Small intestine (tissue), 7 donors: ENCODE measurements at regions not wholly inside any gene's neighbourhood (a gene's known extent, or its start where the extent isn't known, plus 50 kb on each side); places are given as distances from the start of the nearest gene placed in this dataset.

Source experiments
- DNase-seq, 2 donors: peaks; one replicate each; pipeline versions ENCODE4 v3.0.0 to v3.0.0-alpha.2; 2013
- FAIRE-seq: peaks from 2 replicates; lab custom pipeline; 2012; peaks lifted over from hg19 to GRCh38; lab: Jason Lieb, UNC
- H3K27ac ChIP-seq, 3 donors: one replicate each; pipeline ENCODE4 v1.5.1; 2013; ENCODE audit warnings: low read length in 2 of 3, mild to moderate bottlenecking in 2 of 3, control low read depth in 1 of 3, inconsistent platforms in 1 of 3, low read depth in 1 of 3, moderate library complexity in 1 of 3
- H3K27me3 ChIP-seq, 3 donors: one replicate each; pipeline ENCODE4 v1.6.1; 2013; ENCODE audit warnings: low read length in 3 of 3, inconsistent platforms in 1 of 3; ENCODE audit not compliant: control insufficient read depth in 3 of 3, insufficient read depth in 3 of 3
- H3K36me3 ChIP-seq, 3 donors: one replicate each; pipeline ENCODE4 v1.6.1; 2013; ENCODE audit warnings: low read length in 3 of 3, inconsistent platforms in 1 of 3, low read depth in 1 of 3, mild to moderate bottlenecking in 1 of 3, moderate library complexity in 1 of 3; ENCODE audit not compliant: control insufficient read depth in 3 of 3, insufficient read depth in 2 of 3
- H3K4me1 ChIP-seq, 3 donors: one replicate each; pipeline ENCODE4 v1.6.1; 2013; ENCODE audit warnings: low read length in 2 of 3, inconsistent platforms in 1 of 3, low read depth in 1 of 3, mild to moderate bottlenecking in 1 of 3, moderate library complexity in 1 of 3; ENCODE audit not compliant: control insufficient read depth in 3 of 3, insufficient read depth in 2 of 3
- H3K4me3 ChIP-seq, 3 donors: one replicate each; pipeline ENCODE4 v1.5.1; 2013; ENCODE audit warnings: low read length in 3 of 3, control low read depth in 1 of 3, inconsistent platforms in 1 of 3, low read depth in 1 of 3, mild to moderate bottlenecking in 1 of 3, moderate library complexity in 1 of 3
- H3K9me3 ChIP-seq, 2 donors: one replicate each; pipeline ENCODE4 v1.6.1; 2013; ENCODE audit warnings: low read depth in 1 of 2, low read length in 1 of 2; ENCODE audit not compliant: control insufficient read depth in 2 of 2, insufficient read depth in 1 of 2
- WGBS, 3 donors: extraction: QIAGEN DNeasy Blood & Tissue Kit; methylation state at CpG; one replicate each; pipeline ENCODE4 v1.1.7; 2013; 5-methylcytosine and 5-hydroxymethylcytosine counted together
- donor health status: healthy with polysubstance abuse.
- donor health status: control.
- donor health status: control.
- donor health status: Bipolar disorder and iron deficiency.
- donor health status: healthy.

GRCh38 chr2:103734911-103735310 lies 973.1 kb downstream of the TMEM182 start:
- Histone ChIP-seq H3K36me3 (no peaks in the 10 kb centered on the region), H3K27me3 (no peaks in the 10 kb centered on the region), H3K4me1 (no peaks in the 10 kb centered on the region), H3K27ac (no peak overlapping the region), H3K9me3 (peaks cover 2 to 26% of the 10 kb centered on the region in 2 donors), H3K4me3 (no peak overlapping the region)
- DNase-seq (no peak), FAIRE-seq (no peak)

- FAIRE-seq (no peak), DNase-seq (no peak)
- Histone ChIP-seq H3K9me3 (peaks cover 2 to 24% of the 10 kb centered on the region in 2 donors), H3K4me1 (no peaks in the 10 kb centered on the region), H3K27ac (no peak overlapping the region), H3K36me3 (no peaks in the 10 kb centered on the region), H3K4me3 (no peak overlapping the region), H3K27me3 (no peaks in the 10 kb centered on the region)
- 77 to 88% (median 85%) methylated on average over 3 of the region's 3 CpGs for WGBS, 3 donors
Observed at GRCh38 chr2:103738108-103738507, 976.3 kb downstream of the TMEM182 start.

- Histone ChIP-seq H3K36me3 (no peaks in the 10 kb centered on the region), H3K27ac (no peak overlapping the region), H3K9me3 (peaks cover 2 to 19% of the 10 kb centered on the region in 2 donors), H3K4me3 (no peak overlapping the region), H3K27me3 (no peaks in the 10 kb centered on the region), H3K4me1 (no peaks in the 10 kb centered on the region)
- no peak for FAIRE-seq
- no peak for DNase-seq
- WGBS, 3 donors = 54 to 61% (median 59%) methylated on average over 1 of the region's 1 CpG
Observed at GRCh38 chr2:103738606-103739005, 976.8 kb downstream of the TMEM182 start.

GRCh38 chr2:103739186-103739585 lies 977.4 kb downstream of the TMEM182 start:
- DNase-seq (no peak), FAIRE-seq (no peak)
- no peaks in the 10 kb centered on the region for H3K36me3 ChIP-seq
- peaks cover 2 to 14% of the 10 kb centered on the region in 2 donors for H3K9me3 ChIP-seq
- WGBS, 3 donors = 69 to 83% (median 81%) methylated on average over 3 of the region's 3 CpGs
- no peak overlapping the region for H3K4me3 ChIP-seq
- H3K27me3 ChIP-seq = no peaks in the 10 kb centered on the region
- no peak overlapping the region for H3K27ac ChIP-seq
- no peaks in the 10 kb centered on the region for H3K4me1 ChIP-seq

- no peak overlapping the region for H3K4me3 ChIP-seq
- 81% methylated on average over 1 of the region's 1 CpG for WGBS, 3 donors
- H3K27ac ChIP-seq = no peak overlapping the region
- peaks cover 1 to 12% of the 10 kb centered on the region in 2 donors for H3K9me3 ChIP-seq
- H3K36me3 ChIP-seq = no peaks in the 10 kb centered on the region
- no peaks in the 10 kb centered on the region for H3K4me1 ChIP-seq
- no peak for DNase-seq
- no peaks in the 10 kb centered on the region for H3K27me3 ChIP-seq
- no peak for FAIRE-seq
Observed at GRCh38 chr2:103739921-103740320, 978.1 kb downstream of the TMEM182 start.

GRCh38 chr2:103740631-103741030 lies 978.8 kb downstream of the TMEM182 start:
- Histone ChIP-seq H3K4me3 (no peak overlapping the region), H3K27ac (no peak overlapping the region), H3K9me3 (peaks cover 0 to 5% of the 10 kb centered on the region in 2 donors), H3K4me1 (no peaks in the 10 kb centered on the region), H3K27me3 (no peaks in the 10 kb centered on the region), H3K36me3 (no peaks in the 10 kb centered on the region)
- WGBS, 3 donors = 81 to 94% (median 85%) methylated on average over 1 of the region's 1 CpG
- no peak for DNase-seq
- no peak for FAIRE-seq

GRCh38 chr2:103743195-103743594 lies 981.4 kb downstream of the TMEM182 start:
- no peaks in the 10 kb centered on the region for H3K9me3 ChIP-seq
- no peaks in the 10 kb centered on the region for H3K4me1 ChIP-seq
- no peak overlapping the region for H3K27ac ChIP-seq
- no peaks in the 10 kb centered on the region for H3K27me3 ChIP-seq
- no peak for DNase-seq
- no peak for FAIRE-seq
- no peaks in the 10 kb centered on the region for H3K36me3 ChIP-seq
- H3K4me3 ChIP-seq = no peak overlapping the region

- no peak overlapping the region for H3K27ac ChIP-seq
- 29 to 71% (median 49%) methylated on average over 2 of the region's 2 CpGs for WGBS, 3 donors
- no peaks in the 10 kb centered on the region for H3K9me3 ChIP-seq
- FAIRE-seq (no peak), DNase-seq (no peak)
- no peak overlapping the region for H3K4me3 ChIP-seq
- H3K4me1 ChIP-seq = no peaks in the 10 kb centered on the region
- H3K27me3 ChIP-seq = no peaks in the 10 kb centered on the region
- no peaks in the 10 kb centered on the region for H3K36me3 ChIP-seq
Observed at GRCh38 chr2:103754530-103754929, 992.7 kb downstream of the TMEM182 start.

GRCh38 chr2:103773884-103774283 lies 1012.1 kb downstream of the TMEM182 start:
- no peak for FAIRE-seq
- no peaks in the 10 kb centered on the region for H3K4me1 ChIP-seq
- no peaks in the 10 kb centered on the region for H3K9me3 ChIP-seq
- DNase-seq = peak in 1 of 2 donors; percentile 9
- no peaks in the 10 kb centered on the region for H3K27me3 ChIP-seq
- WGBS, 3 donors = 13 to 58% (median 40%) methylated on average over 4 of the region's 4 CpGs
- H3K36me3 ChIP-seq = no peaks in the 10 kb centered on the region
- no peak overlapping the region for H3K27ac ChIP-seq
- no peak overlapping the region for H3K4me3 ChIP-seq
